ENCODE measurements at regions not wholly inside any gene's neighbourhood (a gene's known extent, or its start where the extent isn't known, plus 50 kb on each side); places are given as distances from the start of the nearest gene placed in this dataset.
A peak's percentile ranks its signal among the peaks of the same experiment; 100 is the strongest.

DNA sequence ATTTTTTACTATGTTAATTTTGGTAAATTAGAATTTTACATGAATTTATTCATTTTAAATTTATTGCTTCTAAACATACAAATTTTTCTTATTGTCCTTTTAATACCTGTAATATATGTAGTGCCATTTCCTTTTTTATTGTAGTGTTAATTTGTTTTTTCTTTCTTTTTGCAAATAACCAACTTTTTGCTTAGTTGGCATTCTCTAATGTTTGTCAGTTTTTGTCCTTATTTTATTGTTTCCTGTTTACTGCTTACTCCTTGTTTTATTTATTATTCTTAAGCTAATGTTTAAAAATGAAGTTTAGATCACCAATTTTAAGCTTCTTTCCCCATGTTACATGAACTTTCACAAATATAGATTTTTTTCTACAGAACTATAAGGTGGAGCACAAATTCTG lies 516.6 kb downstream of the SLITRK1 start:
- H3K4me3 ChIP-seq (ENCODE audit: low read depth, low read length) = no peak overlapping the region
- TF ChIP-seq, protein P1, sequence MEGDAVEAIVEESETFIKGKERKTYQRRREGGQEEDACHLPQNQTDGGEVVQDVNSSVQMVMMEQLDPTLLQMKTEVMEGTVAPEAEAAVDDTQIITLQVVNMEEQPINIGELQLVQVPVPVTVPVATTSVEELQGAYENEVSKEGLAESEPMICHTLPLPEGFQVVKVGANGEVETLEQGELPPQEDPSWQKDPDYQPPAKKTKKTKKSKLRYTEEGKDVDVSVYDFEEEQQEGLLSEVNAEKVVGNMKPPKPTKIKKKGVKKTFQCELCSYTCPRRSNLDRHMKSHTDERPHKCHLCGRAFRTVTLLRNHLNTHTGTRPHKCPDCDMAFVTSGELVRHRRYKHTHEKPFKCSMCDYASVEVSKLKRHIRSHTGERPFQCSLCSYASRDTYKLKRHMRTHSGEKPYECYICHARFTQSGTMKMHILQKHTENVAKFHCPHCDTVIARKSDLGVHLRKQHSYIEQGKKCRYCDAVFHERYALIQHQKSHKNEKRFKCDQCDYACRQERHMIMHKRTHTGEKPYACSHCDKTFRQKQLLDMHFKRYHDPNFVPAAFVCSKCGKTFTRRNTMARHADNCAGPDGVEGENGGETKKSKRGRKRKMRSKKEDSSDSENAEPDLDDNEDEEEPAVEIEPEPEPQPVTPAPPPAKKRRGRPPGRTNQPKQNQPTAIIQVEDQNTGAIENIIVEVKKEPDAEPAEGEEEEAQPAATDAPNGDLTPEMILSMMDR (IDR thresholded peaks at IDR 0.05; ENCODE audit: low read depth, low read length) = no peak
- no peak for TF ChIP-seq POLR2A (IDR thresholded peaks at IDR 0.05; ENCODE audit: extremely low read depth, insufficient read length)
- DNase-seq (ENCODE audit: low read depth) = no peak

DNA sequence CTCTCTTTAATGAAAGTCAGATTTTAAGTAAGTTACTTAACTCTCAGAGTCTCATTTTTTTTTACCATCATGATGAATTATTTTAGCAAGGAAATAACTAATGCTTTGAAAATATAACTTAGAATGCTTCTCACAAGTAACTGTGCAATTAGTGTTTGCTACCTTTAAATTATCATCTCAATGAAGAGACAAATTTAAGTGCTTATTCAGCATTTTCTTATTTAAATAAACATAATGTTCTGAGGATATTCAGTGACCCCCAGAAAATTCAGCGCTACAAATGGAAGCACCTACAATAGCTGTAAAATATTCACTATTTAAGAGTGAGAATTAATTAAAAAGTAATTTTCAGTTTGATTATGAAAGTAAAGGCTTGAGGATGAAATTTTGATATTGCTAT lies 527.2 kb downstream of the SLITRK1 start:
- TF ChIP-seq MYC (IDR thresholded peaks at IDR 0.05; ENCODE audit: low read depth, low read length) (no peak), POLR2A (IDR thresholded peaks at IDR 0.05; ENCODE audit: extremely low read depth, insufficient read length) (no peak)
- TF ChIP-seq, protein P2, sequence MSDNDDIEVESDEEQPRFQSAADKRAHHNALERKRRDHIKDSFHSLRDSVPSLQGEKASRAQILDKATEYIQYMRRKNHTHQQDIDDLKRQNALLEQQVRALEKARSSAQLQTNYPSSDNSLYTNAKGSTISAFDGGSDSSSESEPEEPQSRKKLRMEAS (IDR thresholded peaks at IDR 0.05; ENCODE audit: low read depth, low read length) = no peak
- TF ChIP-seq, protein P1 (IDR thresholded peaks at IDR 0.05; ENCODE audit: low read depth, low read length) = no peak
- DNase-seq (ENCODE audit: low read depth) = no peak
- H3K4me3 ChIP-seq (ENCODE audit: low read depth, low read length) = no peak overlapping the region

DNA sequence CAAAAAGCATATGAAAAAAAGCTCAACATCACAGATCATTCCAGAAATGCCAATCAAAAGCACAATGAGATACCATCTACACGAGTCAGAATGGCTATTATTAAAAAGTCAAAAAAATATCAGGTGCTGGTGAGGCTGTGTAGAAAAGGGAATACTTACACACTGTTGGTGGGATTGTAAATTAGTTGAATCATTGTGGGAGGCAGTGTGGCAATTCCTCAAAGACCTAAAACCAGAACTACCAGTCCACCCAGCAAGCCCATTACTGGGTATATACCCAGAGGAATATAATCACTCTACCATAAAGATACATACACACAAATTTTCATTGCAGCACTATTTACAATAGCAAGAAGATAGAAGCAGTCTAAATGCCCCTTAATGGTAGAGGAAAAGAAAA lies 529.9 kb downstream of the SLITRK1 start:
- TF ChIP-seq MYC (IDR thresholded peaks at IDR 0.05; ENCODE audit: low read depth, low read length) (no peak), POLR2A (IDR thresholded peaks at IDR 0.05; ENCODE audit: extremely low read depth, insufficient read length) (no peak)
- TF ChIP-seq, protein P2 (IDR thresholded peaks at IDR 0.05; ENCODE audit: low read depth, low read length) = no peak
- TF ChIP-seq, protein P1 (IDR thresholded peaks at IDR 0.05; ENCODE audit: low read depth, low read length) = no peak
- DNase-seq (ENCODE audit: low read depth) = no peak
- H3K4me3 ChIP-seq (ENCODE audit: low read depth, low read length) = no peak overlapping the region

DNA sequence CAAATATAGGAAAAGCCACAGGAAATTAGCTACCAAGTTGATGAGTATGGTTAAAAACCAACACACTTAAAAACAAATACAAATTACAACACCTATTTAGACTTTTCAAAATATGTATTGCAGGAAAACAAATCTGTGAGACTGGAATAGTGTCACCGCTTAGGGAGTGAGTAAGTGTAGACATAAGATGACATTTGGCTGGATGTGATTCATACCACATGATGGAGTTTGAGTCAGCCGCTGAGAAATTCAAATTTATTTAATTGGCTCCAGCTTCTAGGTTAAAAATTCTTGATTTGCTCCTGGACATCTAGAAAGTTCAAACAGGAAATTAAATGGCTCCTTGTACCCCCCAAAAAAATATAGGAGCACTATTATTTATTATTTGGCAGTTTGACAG lies 531.7 kb downstream of the SLITRK1 start:
- H3K4me3 ChIP-seq (ENCODE audit: low read depth, low read length) = no peak overlapping the region
- TF ChIP-seq POLR2A (IDR thresholded peaks at IDR 0.05; ENCODE audit: extremely low read depth, insufficient read length) = no peak
- TF ChIP-seq, protein P1 (IDR thresholded peaks at IDR 0.05; ENCODE audit: low read depth, low read length) = no peak
- TF ChIP-seq, protein P2 (IDR thresholded peaks at IDR 0.05; ENCODE audit: low read depth, low read length) = no peak
- DNase-seq (ENCODE audit: low read depth) = no peak

DNA sequence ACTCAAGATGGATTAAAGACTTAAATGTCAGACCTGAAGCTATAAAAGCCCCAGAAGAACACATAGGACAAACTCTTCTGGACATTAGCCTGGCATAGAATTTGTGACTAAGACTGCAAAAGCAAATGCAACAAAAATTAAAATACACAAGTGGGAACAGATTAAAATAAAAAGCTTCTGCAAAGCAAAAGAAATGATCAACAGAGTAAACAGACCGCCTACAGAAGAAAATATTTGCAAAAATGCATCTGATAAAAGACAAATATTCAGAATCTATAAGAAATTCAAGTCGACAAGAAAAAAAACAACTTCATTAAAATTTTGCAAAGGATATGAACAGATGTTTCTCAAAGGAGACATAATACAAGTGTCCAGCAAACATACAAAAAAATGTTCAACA lies 537.8 kb downstream of the SLITRK1 start:
- H3K4me3 ChIP-seq (ENCODE audit: low read depth, low read length) = no peak overlapping the region
- TF ChIP-seq, protein P1 (IDR thresholded peaks at IDR 0.05; ENCODE audit: low read depth, low read length) = no peak
- no peak for TF ChIP-seq POLR2A (IDR thresholded peaks at IDR 0.05; ENCODE audit: extremely low read depth, insufficient read length)
- no peak for TF ChIP-seq MYC (IDR thresholded peaks at IDR 0.05; ENCODE audit: low read depth, low read length)
- TF ChIP-seq, protein P2 (IDR thresholded peaks at IDR 0.05; ENCODE audit: low read depth, low read length) = no peak
- no peak for DNase-seq (ENCODE audit: low read depth)

DNA sequence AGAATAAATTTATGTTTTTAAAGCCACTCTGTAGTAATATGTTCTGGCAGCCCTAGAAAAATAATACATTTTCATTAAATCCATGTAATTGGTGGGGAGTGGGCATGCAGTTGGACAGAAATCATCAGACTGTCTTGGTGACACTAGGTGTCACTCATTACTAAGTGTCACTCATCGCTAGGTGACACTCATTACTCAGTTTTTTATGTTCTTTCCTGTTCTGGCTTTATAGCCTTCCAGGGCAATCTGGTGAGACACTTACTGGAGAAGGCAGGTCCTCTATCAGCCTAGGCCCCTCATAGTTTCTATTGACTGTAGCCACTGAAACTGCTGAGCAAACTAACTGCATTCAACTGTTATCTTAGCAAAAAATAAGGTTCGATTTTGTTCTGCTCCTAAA lies 542.1 kb downstream of the SLITRK1 start:
- TF ChIP-seq, protein P1 (IDR thresholded peaks at IDR 0.05; ENCODE audit: low read depth, low read length) = no peak
- DNase-seq (ENCODE audit: low read depth) = peak; percentile 4
- H3K4me3 ChIP-seq (ENCODE audit: low read depth, low read length) = no peak overlapping the region
